ENCODE measurements at regions not wholly inside any gene's neighbourhood (a gene's known extent, or its start where the extent isn't known, plus 50 kb on each side); places are given as distances from the start of the nearest gene placed in this dataset.

DNA sequence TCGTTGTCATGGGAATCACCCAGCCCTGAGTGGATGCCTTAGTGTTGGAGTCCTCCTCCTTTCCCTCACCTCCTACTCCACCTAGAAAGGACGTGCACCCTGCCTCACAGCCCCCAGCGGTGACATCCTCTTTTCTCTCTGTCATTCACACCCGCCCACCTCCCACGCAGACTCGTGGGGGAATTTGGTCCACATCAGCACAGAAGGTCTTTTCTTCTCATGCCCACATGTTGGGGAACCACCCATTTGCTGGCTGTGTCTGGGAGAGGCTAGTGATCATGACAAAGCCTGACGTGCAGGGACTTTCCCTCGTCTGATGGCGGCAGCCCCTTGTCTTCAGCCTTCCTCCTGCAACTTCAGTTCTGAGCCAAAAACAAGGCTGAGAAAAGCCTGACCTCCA, 96.0 kb upstream of the CNKSR3 start:
- no peak for DNase-seq
- Histone ChIP-seq H3F3A (ENCODE audit: insufficient read depth, low read depth) (no peaks in the 10 kb centered on the region), H3K36me3 (ENCODE audit: low read depth) (no peaks in the 10 kb centered on the region), H3K27me3 (ENCODE audit: insufficient read depth, low read depth) (no peaks in the 10 kb centered on the region; the same call in 1 of the 2 replicates), H3K9me2 (ENCODE audit: insufficient read depth) (no peaks in the 10 kb centered on the region), H3K9me3 (ENCODE audit: insufficient read depth, low read depth) (no peaks in the 10 kb centered on the region), H3K4me1 (replicated peaks; ENCODE audit: insufficient read depth) (no peaks in the 10 kb centered on the region), H3K4me3 (no peak overlapping the region), H2AFZ (no peak overlapping the region), H3K4me2 (no peak overlapping the region), H3K79me2 (ENCODE audit: low read depth) (no peaks in the 10 kb centered on the region), H4K20me1 (ENCODE audit: insufficient read depth) (no peaks in the 10 kb centered on the region), H3K27ac (no peak overlapping the region)
- ChIA-PET CTCF (no interaction called here), POLR2A (ENCODE audit: unreplicated experiment) (no interaction called here)
- no TSS peak for BruUV-seq (replicated peaks)
- intact Hi-C loops (cut with micrococcal nuclease; ENCODE audit: unreplicated experiment): no loop called here
- TF ChIP-seq, protein P1, sequence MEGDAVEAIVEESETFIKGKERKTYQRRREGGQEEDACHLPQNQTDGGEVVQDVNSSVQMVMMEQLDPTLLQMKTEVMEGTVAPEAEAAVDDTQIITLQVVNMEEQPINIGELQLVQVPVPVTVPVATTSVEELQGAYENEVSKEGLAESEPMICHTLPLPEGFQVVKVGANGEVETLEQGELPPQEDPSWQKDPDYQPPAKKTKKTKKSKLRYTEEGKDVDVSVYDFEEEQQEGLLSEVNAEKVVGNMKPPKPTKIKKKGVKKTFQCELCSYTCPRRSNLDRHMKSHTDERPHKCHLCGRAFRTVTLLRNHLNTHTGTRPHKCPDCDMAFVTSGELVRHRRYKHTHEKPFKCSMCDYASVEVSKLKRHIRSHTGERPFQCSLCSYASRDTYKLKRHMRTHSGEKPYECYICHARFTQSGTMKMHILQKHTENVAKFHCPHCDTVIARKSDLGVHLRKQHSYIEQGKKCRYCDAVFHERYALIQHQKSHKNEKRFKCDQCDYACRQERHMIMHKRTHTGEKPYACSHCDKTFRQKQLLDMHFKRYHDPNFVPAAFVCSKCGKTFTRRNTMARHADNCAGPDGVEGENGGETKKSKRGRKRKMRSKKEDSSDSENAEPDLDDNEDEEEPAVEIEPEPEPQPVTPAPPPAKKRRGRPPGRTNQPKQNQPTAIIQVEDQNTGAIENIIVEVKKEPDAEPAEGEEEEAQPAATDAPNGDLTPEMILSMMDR (conservative IDR thresholded peaks at IDR 0.05): no peak
- no peak for TF ChIP-seq EZH2 (IDR thresholded peaks at IDR 0.05; ENCODE audit: low read depth)

DNA sequence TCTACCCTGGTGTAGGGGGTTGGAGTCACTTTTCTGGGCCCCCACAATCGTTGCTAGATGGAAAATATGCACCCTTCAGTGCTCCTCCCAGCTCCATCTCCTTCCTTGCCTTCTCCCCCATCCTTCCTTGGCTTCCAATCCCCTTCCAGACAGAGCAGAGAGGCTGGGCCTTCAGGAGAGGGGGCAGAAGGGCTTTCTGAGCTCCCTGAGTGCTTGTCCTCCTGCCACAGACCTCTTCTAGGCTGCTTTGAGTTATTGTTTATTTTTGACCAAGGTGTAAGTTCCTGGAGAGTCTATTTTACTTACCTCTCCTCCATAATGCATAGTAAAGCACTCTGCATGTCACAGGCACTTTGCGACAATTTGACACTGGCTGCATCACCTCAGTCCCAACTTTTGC, 96.4 kb upstream of the CNKSR3 start:
- H3K27me3 ChIP-seq (ENCODE audit: insufficient read depth, low read depth): no peaks in the 10 kb centered on the region; the same call in 1 of the 2 replicates
- H3K79me2 ChIP-seq (ENCODE audit: low read depth): no peaks in the 10 kb centered on the region
- no peak overlapping the region for H3K4me2 ChIP-seq
- no TSS peak for BruUV-seq (replicated peaks)
- H2AFZ ChIP-seq: no peak overlapping the region
- H3K4me3 ChIP-seq: no peak overlapping the region
- no peaks in the 10 kb centered on the region for H3K36me3 ChIP-seq (ENCODE audit: low read depth)
- no peaks in the 10 kb centered on the region for H4K20me1 ChIP-seq (ENCODE audit: insufficient read depth)
- no peaks in the 10 kb centered on the region for H3K9me3 ChIP-seq (ENCODE audit: insufficient read depth, low read depth)
- intact Hi-C loops (cut with micrococcal nuclease; ENCODE audit: unreplicated experiment): no loop called here
- DNase-seq: no peak
- no peak overlapping the region for H3K27ac ChIP-seq
- H3K9me2 ChIP-seq (ENCODE audit: insufficient read depth): no peaks in the 10 kb centered on the region
- H3F3A ChIP-seq (ENCODE audit: insufficient read depth, low read depth): no peaks in the 10 kb centered on the region
- POLR2A ChIA-PET (ENCODE audit: unreplicated experiment): no interaction called here
- TF ChIP-seq EZH2 (IDR thresholded peaks at IDR 0.05; ENCODE audit: low read depth): no peak
- TF ChIP-seq, protein P1 (conservative IDR thresholded peaks at IDR 0.05): no peak
- H3K4me1 ChIP-seq (replicated peaks; ENCODE audit: insufficient read depth): no peaks in the 10 kb centered on the region
- CTCF ChIA-PET: no interaction called here

DNA sequence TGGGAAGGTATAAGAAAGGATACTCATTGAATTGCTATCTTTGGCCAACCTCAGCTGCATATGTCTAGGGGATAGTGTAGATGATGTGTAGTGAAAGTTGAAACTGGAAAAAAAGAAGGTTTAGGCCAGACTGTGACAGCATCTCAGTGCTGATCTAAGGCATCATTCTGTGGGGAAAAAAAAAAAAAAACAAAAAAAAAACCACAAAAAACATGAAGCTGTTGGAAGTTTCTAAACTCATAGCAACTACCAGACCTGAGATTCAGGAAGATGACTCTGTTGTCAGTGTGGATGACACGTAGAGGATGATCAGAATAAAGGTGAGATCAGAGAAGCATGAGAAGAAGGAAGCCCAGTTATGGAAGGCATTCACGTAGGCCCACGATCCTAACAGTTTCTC, 100.8 kb upstream of the CNKSR3 start:
- Histone ChIP-seq H3F3A (ENCODE audit: insufficient read depth, low read depth) (peaks cover 5% of the 10 kb centered on the region; the same call in 1 of the 2 replicates), H3K27ac (no peak overlapping the region), H4K20me1 (ENCODE audit: insufficient read depth) (no peaks in the 10 kb centered on the region), H3K4me1 (replicated peaks; ENCODE audit: insufficient read depth) (peaks cover 16% of the 10 kb centered on the region), H3K36me3 (ENCODE audit: low read depth) (no peaks in the 10 kb centered on the region), H3K9me2 (ENCODE audit: insufficient read depth) (no peaks in the 10 kb centered on the region), H3K4me2 (no peak overlapping the region), H2AFZ (no peak overlapping the region), H3K79me2 (ENCODE audit: low read depth) (no peaks in the 10 kb centered on the region), H3K27me3 (ENCODE audit: insufficient read depth, low read depth) (no peaks in the 10 kb centered on the region), H3K9me3 (ENCODE audit: insufficient read depth, low read depth) (no peaks in the 10 kb centered on the region), H3K4me3 (no peak overlapping the region)
- TF ChIP-seq, protein P1 (conservative IDR thresholded peaks at IDR 0.05): no peak
- TF ChIP-seq EZH2 (IDR thresholded peaks at IDR 0.05; ENCODE audit: low read depth): no peak
- intact Hi-C loops (cut with micrococcal nuclease; ENCODE audit: unreplicated experiment): no loop called here
- no peak for DNase-seq
- ChIA-PET POLR2A (ENCODE audit: unreplicated experiment) (no interaction called here), CTCF (no interaction called here)
- no TSS peak for BruUV-seq (replicated peaks)
